ENCODE measurements at regions not wholly inside any gene's neighbourhood (a gene's known extent, or its start where the extent isn't known, plus 50 kb on each side); places are given as distances from the start of the nearest gene placed in this dataset.

- Mint-ChIP-seq H3K36me3 (no peaks in the 10 kb centered on the region), H3K4me3 (no peak overlapping the region), H3K9me3 (peaks cover 6% of the 10 kb centered on the region), H3K27me3 (ENCODE audit: low read depth) (no peaks in the 10 kb centered on the region), H3K4me1 (no peaks in the 10 kb centered on the region), H3K27ac (no peak overlapping the region)
- DNase-seq (ENCODE audit: low spot score) = no peak
- CTCF ChIA-PET = no interaction called here
- no peak for ATAC-seq
- POLR2A ChIA-PET = no interaction called here
- no peak for TF ChIP-seq KAT7 (CRISPR knock-in tag; IDR thresholded peaks at IDR 0.05; ENCODE audit: borderline replicate concordance)
- TF ChIP-seq ERG (CRISPR knock-in tag; IDR thresholded peaks at IDR 0.05) = no peak
- no peak for TF ChIP-seq MYBL2 (CRISPR knock-in tag; IDR thresholded peaks at IDR 0.05)
- no peak for TF ChIP-seq ZNF138 (CRISPR knock-in tag; conservative IDR thresholded peaks at IDR 0.05)
- TF ChIP-seq TEAD1 (CRISPR knock-in tag; IDR thresholded peaks at IDR 0.05) = no peak
- no peak for TF ChIP-seq SP1 (CRISPR knock-in tag; conservative IDR thresholded peaks at IDR 0.05)
- TF ChIP-seq HMGA2 (CRISPR knock-in tag; IDR thresholded peaks at IDR 0.05) = no peak
- no peak for TF ChIP-seq SMAD4 (CRISPR knock-in tag; IDR thresholded peaks at IDR 0.05)
- no peak for TF ChIP-seq FOXK1 (CRISPR knock-in tag; IDR thresholded peaks at IDR 0.05)
- TF ChIP-seq ATF6 (CRISPR knock-in tag; IDR thresholded peaks at IDR 0.05) = no peak
- TF ChIP-seq USF2 (CRISPR knock-in tag; IDR thresholded peaks at IDR 0.05) = no peak
- TF ChIP-seq ZBTB43 (CRISPR knock-in tag; IDR thresholded peaks at IDR 0.05) = no peak
- TF ChIP-seq ZNF396 (CRISPR knock-in tag; IDR thresholded peaks at IDR 0.05; ENCODE audit: borderline replicate concordance) = no peak
These were observed 412.7 kb upstream of the MIR17HG start for GRCh38 chr13:90934741-90935140.

- TF ChIP-seq HMGXB4 (CRISPR knock-in tag; IDR thresholded peaks at IDR 0.05) (no peak), FOXP4 (CRISPR knock-in tag; IDR thresholded peaks at IDR 0.05) (no peak), PRDM15 (CRISPR knock-in tag; IDR thresholded peaks at IDR 0.05) (no peak), TEAD1 (CRISPR knock-in tag; IDR thresholded peaks at IDR 0.05) (no peak), JAZF1 (CRISPR knock-in tag; IDR thresholded peaks at IDR 0.05) (no peak)
- ATAC-seq (no peak), DNase-seq (ENCODE audit: low spot score) (no peak)
- POLR2A ChIA-PET = no interaction called here
- Mint-ChIP-seq H3K4me3 (no peak overlapping the region), H3K27me3 (ENCODE audit: low read depth) (no peaks in the 10 kb centered on the region), H3K9me3 (no peaks in the 10 kb centered on the region), H3K4me1 (no peaks in the 10 kb centered on the region), H3K36me3 (no peaks in the 10 kb centered on the region), H3K27ac (no peak overlapping the region)
- CTCF ChIA-PET = no interaction called here
These were observed 408.6 kb upstream of the MIR17HG start for GRCh38 chr13:90938848-90939247.
